ENCODE measurements at regions not wholly inside any gene's neighbourhood (a gene's known extent, or its start where the extent isn't known, plus 50 kb on each side); places are given as distances from the start of the nearest gene placed in this dataset.

DNA sequence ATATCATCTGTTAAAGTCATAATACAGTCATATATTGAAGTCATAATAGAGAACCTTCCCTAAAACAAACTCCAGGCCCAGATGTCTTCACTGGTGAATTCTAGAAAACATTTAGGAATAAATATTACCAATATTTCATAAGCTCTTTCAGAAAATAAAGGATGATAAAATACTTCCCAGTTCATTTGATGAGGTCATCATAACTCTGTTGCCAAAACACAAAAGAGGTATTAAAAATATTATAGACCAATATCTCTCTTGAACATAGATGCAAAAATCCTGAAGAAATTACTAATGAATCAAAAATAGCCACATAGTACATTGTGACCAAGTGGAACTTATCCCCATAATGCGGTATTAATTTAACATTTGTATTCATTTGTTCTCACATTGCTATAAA is 132.4 kb upstream of the ZP4 start:
- Histone ChIP-seq H3K27me3 (ENCODE audit: control insufficient read depth, insufficient read depth, low read length) (no peaks in the 10 kb centered on the region), H3K4me3 (ENCODE audit: low read depth, low read length) (no peak overlapping the region), H3K36me3 (ENCODE audit: control insufficient read depth, insufficient read depth, low read length) (no peaks in the 10 kb centered on the region)
- DNase-seq (ENCODE audit: low read depth) = no peak
- TF ChIP-seq, protein P1, sequence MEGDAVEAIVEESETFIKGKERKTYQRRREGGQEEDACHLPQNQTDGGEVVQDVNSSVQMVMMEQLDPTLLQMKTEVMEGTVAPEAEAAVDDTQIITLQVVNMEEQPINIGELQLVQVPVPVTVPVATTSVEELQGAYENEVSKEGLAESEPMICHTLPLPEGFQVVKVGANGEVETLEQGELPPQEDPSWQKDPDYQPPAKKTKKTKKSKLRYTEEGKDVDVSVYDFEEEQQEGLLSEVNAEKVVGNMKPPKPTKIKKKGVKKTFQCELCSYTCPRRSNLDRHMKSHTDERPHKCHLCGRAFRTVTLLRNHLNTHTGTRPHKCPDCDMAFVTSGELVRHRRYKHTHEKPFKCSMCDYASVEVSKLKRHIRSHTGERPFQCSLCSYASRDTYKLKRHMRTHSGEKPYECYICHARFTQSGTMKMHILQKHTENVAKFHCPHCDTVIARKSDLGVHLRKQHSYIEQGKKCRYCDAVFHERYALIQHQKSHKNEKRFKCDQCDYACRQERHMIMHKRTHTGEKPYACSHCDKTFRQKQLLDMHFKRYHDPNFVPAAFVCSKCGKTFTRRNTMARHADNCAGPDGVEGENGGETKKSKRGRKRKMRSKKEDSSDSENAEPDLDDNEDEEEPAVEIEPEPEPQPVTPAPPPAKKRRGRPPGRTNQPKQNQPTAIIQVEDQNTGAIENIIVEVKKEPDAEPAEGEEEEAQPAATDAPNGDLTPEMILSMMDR (IDR thresholded peaks at IDR 0.05; ENCODE audit: insufficient read depth, low read length, poor library complexity, severe bottlenecking) = no peak

DNA sequence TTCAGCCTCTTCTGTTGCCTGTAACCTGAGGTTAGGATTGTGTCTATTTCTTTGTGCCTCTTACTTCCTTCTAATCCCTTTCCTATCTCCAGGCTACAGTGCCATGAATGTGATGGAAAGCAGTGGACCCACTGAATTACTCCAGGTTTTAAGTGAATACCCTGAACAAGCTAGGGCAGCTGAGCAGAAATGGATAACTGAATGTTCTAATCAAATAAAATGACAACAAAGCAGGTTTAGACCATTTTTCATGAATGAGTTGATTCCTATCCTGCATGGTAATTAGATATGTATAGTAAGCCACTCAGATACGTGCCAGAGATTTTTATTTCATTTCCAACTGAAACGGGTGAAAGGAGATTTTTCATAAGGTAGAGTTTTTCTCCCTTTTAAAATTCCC is 127.5 kb upstream of the ZP4 start:
- Histone ChIP-seq H3K36me3 (ENCODE audit: control insufficient read depth, insufficient read depth, low read length) (no peaks in the 10 kb centered on the region), H3K4me3 (ENCODE audit: low read depth, low read length) (no peak overlapping the region), H3K27me3 (ENCODE audit: control insufficient read depth, insufficient read depth, low read length) (no peaks in the 10 kb centered on the region)
- DNase-seq (ENCODE audit: low read depth) = no peak
- TF ChIP-seq, protein P1 (IDR thresholded peaks at IDR 0.05; ENCODE audit: insufficient read depth, low read length, poor library complexity, severe bottlenecking) = no peak

DNA sequence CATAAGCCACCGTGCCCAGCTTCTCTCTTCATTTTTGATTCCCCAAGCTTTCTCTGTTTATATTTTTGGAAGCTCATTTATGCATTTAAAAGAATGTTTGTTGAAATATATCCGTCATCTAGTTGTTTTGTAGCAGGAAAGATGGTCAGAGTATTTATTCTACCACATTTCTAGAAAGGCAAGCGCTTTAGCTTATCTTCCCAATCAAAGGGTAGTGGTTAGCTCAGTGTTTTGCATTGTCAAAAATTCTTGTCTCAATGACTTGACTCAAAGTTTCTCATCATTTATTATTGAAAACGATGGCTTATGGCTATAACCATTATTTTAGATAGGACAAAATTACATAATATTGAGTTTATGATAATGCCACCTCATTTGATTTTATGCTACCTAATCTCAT is 116.1 kb upstream of the ZP4 start:
- no peak for DNase-seq (ENCODE audit: low read depth)
- H3K36me3 ChIP-seq (ENCODE audit: control insufficient read depth, insufficient read depth, low read length) = no peaks in the 10 kb centered on the region
- no peaks in the 10 kb centered on the region for H3K27me3 ChIP-seq (ENCODE audit: control insufficient read depth, insufficient read depth, low read length)
- no peak overlapping the region for H3K4me3 ChIP-seq (ENCODE audit: low read depth, low read length)
- TF ChIP-seq, protein P1 (IDR thresholded peaks at IDR 0.05; ENCODE audit: insufficient read depth, low read length, poor library complexity, severe bottlenecking) = no peak

DNA sequence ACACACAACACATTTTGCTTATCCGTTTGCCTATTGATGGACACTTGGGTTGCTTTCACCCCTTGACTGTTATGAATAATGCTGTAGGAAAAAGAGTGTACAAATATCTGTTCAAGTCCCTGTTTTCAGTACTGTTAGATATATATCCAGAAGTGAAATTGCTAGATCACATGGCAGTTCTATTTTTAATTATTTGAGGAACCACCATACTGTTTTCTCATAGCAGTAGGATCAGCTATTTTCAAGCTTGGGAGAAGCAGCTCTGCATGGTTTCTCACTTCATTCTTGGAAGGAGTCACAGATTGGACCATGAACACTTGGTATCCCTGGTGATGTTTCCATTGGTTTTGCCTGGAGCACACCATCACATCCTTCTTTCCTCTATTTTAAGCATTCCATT is 114.4 kb upstream of the ZP4 start:
- TF ChIP-seq, protein P1 (IDR thresholded peaks at IDR 0.05; ENCODE audit: insufficient read depth, low read length, poor library complexity, severe bottlenecking) = no peak
- Histone ChIP-seq H3K36me3 (ENCODE audit: control insufficient read depth, insufficient read depth, low read length) (no peaks in the 10 kb centered on the region), H3K4me3 (ENCODE audit: low read depth, low read length) (no peak overlapping the region), H3K27me3 (ENCODE audit: control insufficient read depth, insufficient read depth, low read length) (no peaks in the 10 kb centered on the region)
- no peak for DNase-seq (ENCODE audit: low read depth)

DNA sequence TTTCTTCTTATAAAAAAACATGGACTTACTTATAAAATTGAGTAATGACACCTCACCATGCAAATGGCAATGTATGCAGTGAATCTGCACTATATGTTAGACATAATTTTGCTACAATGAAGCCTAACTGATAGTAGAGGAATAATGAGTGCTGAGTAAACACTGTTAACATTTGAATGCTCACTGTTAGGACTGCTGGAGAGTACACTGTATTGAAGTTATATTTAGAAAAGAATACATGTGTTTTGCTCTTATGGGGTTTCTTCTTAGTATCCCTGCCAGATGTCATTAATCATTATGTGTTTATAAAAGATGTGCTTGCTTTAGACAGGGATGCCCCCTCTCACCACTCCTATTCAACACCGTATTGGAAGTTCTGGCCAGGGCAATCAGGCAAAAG is 111.1 kb upstream of the ZP4 start:
- TF ChIP-seq, protein P1 (IDR thresholded peaks at IDR 0.05; ENCODE audit: insufficient read depth, low read length, poor library complexity, severe bottlenecking) = no peak
- Histone ChIP-seq H3K27me3 (ENCODE audit: control insufficient read depth, insufficient read depth, low read length) (no peaks in the 10 kb centered on the region), H3K4me3 (ENCODE audit: low read depth, low read length) (no peak overlapping the region), H3K36me3 (ENCODE audit: control insufficient read depth, insufficient read depth, low read length) (no peaks in the 10 kb centered on the region)
- DNase-seq (ENCODE audit: low read depth) = no peak

DNA sequence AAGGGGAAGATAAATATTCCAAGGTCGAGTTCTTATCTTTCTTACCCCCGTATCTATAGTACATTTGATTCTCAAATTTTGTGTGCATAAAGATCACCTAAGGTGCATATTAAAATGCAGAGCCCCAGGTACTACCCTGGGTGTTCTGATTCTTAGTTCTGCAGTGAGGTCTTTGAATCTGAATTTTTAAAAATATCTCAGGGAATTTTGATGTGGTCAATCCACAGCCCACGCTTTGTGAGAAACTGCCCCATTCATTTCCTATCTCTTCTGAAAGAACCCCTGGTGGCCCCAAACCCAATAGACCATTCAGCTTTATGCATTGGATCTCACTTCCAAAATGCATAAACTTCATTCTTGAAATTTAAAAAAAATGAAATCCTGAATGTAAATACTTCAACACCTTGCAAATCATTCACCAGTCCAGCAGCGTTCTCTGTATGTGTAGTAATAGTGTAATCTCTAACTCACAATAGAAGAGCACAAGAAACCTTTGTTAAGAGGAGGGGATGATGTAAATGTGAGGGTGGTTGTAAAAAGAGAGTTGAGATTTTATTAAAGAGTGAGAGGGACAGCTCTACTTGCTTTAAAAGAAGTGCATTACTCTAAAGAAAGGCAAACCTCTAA is 108.8 kb upstream of the ZP4 start:
- no peak for DNase-seq (ENCODE audit: low read depth)

More for the DNA sequence above, 108.8 kb upstream of the ZP4 start:
- Histone ChIP-seq H3K27me3 (ENCODE audit: control insufficient read depth, insufficient read depth, low read length) (no peaks in the 10 kb centered on the region), H3K4me3 (ENCODE audit: low read depth, low read length) (no peak overlapping the region), H3K36me3 (ENCODE audit: control insufficient read depth, insufficient read depth, low read length) (no peaks in the 10 kb centered on the region)
- TF ChIP-seq, protein P1 (IDR thresholded peaks at IDR 0.05; ENCODE audit: insufficient read depth, low read length, poor library complexity, severe bottlenecking) = no peak

All from kidney epithelial cell (primary cell).